ENCODE measurements at regions not wholly inside any gene's neighbourhood (a gene's known extent, or its start where the extent isn't known, plus 50 kb on each side); places are given as distances from the start of the nearest gene placed in this dataset.

DNA sequence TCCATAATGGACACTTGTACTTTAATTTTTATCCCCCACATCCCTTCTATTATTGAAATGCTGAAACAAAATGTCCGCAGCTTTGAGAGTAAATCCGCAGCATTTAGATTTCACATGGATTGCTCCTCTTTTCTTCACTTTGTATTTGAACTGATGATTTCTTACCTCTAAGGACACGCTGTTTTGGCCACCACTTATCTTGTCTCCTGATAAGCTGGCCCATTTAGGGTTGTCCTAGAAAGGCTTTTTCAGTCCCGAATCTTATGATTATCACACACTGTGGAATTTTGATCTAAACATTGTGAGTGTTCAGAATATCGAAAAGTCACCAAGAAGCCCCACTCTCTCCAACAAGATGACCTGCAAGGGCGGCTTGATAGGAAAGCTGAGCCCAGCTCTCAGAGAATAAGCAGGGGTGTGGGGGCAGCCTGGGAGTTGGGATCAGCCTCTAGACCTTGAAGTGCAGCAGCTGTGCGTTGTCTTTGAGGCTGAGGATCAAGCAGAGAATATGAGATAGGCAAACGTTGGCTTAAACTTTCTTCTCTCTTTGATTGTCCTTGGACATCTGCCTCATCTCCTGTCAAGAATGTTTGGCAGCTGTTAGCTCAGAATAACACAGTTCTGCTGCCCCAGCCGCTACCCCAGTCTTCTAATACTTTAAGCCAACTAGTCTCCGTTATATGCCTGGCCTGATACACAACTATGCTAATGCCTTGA is 399.7 kb upstream of the NR2F2 start:
- TF ChIP-seq, protein P1, sequence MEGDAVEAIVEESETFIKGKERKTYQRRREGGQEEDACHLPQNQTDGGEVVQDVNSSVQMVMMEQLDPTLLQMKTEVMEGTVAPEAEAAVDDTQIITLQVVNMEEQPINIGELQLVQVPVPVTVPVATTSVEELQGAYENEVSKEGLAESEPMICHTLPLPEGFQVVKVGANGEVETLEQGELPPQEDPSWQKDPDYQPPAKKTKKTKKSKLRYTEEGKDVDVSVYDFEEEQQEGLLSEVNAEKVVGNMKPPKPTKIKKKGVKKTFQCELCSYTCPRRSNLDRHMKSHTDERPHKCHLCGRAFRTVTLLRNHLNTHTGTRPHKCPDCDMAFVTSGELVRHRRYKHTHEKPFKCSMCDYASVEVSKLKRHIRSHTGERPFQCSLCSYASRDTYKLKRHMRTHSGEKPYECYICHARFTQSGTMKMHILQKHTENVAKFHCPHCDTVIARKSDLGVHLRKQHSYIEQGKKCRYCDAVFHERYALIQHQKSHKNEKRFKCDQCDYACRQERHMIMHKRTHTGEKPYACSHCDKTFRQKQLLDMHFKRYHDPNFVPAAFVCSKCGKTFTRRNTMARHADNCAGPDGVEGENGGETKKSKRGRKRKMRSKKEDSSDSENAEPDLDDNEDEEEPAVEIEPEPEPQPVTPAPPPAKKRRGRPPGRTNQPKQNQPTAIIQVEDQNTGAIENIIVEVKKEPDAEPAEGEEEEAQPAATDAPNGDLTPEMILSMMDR (IDR thresholded peaks at IDR 0.05) = no peak
- TF ChIP-seq POLR2A (IDR thresholded peaks at IDR 0.05) (no peak), EP300 (IDR thresholded peaks at IDR 0.05) (no peak)

Data from suprapubic skin (tissue), 3 donors.